ENCODE measurements at regions not wholly inside any gene's neighbourhood (a gene's known extent, or its start where the extent isn't known, plus 50 kb on each side); places are given as distances from the start of the nearest gene placed in this dataset.
"Not testable (repeated sequence)": the region's sequence is repeated elsewhere in the genome, so short reads cannot be mapped to it uniquely, and the experiment has no call there.

DNA sequence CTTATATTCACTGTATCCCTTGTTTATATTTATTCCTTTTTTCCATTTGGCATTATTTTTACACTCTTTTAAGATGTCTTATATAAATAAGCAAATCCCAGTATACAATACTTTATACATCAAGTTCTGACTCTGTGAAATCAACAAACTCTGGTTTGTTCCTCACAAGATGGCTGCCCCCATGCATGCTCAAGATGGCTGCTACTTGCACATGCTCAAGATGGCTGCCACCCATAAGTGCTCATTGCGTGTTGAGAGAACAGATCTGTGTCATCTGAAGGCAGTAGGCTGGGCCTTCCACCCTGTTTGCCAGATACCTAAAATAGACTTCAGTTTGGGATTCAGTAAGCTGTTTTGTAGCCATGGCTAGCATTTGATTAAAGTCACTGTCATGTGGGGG, 666.2 kb downstream of the TYW1 start:
- Histone ChIP-seq H3K27ac (replicated peaks) (no peak overlapping the region), H3K4me1 (no peaks in the 10 kb centered on the region), H3K4me3 (no peak overlapping the region), H3K36me3 (no peaks in the 10 kb centered on the region), H3K9me3 (replicated peaks) (peaks cover 12% of the 10 kb centered on the region), H3K27me3 (ENCODE audit: low read depth) (peaks cover 53% of the 10 kb centered on the region)
- TF ChIP-seq, protein P1, sequence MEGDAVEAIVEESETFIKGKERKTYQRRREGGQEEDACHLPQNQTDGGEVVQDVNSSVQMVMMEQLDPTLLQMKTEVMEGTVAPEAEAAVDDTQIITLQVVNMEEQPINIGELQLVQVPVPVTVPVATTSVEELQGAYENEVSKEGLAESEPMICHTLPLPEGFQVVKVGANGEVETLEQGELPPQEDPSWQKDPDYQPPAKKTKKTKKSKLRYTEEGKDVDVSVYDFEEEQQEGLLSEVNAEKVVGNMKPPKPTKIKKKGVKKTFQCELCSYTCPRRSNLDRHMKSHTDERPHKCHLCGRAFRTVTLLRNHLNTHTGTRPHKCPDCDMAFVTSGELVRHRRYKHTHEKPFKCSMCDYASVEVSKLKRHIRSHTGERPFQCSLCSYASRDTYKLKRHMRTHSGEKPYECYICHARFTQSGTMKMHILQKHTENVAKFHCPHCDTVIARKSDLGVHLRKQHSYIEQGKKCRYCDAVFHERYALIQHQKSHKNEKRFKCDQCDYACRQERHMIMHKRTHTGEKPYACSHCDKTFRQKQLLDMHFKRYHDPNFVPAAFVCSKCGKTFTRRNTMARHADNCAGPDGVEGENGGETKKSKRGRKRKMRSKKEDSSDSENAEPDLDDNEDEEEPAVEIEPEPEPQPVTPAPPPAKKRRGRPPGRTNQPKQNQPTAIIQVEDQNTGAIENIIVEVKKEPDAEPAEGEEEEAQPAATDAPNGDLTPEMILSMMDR (IDR thresholded peaks at IDR 0.05; ENCODE audit: borderline replicate concordance) = no peak
- DNase-seq = no peak
- intact Hi-C loops (cut with micrococcal nuclease) = no loop called here

DNA sequence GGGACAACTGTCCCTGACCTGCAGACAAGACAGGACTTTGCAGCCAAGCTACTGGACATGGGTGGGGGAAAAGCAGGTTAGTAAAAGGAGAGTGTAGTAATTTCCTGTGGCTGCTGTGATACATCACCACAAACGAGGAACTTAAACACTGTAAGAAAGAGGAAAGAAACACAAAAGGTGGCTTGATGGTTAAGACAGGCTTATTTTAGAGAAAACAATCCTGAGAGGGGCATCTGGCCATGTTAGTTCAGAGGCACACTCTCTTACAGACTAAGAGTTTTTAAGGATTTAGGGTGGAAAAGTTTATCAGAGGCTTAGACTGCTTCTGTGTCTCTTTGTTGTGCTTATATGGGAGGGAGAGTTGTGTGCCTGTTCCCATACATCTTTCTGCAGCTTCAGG, 667.0 kb downstream of the TYW1 start:
- peaks cover 18% of the 10 kb centered on the region for H3K9me3 ChIP-seq (replicated peaks)
- no peaks in the 10 kb centered on the region for H3K36me3 ChIP-seq
- no peak for DNase-seq
- H3K4me3 ChIP-seq = no peak overlapping the region
- intact Hi-C loops (cut with micrococcal nuclease) = no loop called here
- peaks cover 45% of the 10 kb centered on the region for H3K27me3 ChIP-seq (ENCODE audit: low read depth)
- TF ChIP-seq, protein P1 (IDR thresholded peaks at IDR 0.05; ENCODE audit: borderline replicate concordance) = no peak
- no peak overlapping the region for H3K27ac ChIP-seq (replicated peaks)
- no peaks in the 10 kb centered on the region for H3K4me1 ChIP-seq

DNA sequence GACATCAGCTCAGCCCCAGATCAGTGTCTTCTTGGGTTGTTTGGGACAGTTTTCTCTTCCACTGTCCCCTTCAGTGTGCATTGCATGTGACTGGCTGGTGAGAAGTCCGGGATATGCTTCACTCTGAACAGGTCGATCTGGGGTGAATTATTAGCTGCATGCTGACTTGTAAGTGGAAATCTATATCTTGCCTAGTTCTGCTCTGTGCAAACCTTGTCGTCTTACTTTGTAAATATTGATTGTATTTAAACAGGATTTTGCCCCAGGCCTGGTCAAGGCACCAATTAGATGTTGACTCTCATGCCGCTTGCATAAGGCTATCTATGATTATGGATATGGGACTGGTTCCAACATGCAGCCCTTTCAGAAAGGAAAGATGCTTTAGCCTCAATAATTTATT, 669.7 kb downstream of the TYW1 start:
- H3K4me3 ChIP-seq; intact Hi-C loops (cut with micrococcal nuclease); DNase-seq; H3K4me1 ChIP-seq; H3K27ac ChIP-seq (replicated peaks); H3K36me3 ChIP-seq: not testable (repeated sequence)
- H3K9me3 ChIP-seq (replicated peaks) = peaks cover 46% of the 10 kb centered on the region
- H3K27me3 ChIP-seq (ENCODE audit: low read depth) = peaks cover 34% of the 10 kb centered on the region

DNA sequence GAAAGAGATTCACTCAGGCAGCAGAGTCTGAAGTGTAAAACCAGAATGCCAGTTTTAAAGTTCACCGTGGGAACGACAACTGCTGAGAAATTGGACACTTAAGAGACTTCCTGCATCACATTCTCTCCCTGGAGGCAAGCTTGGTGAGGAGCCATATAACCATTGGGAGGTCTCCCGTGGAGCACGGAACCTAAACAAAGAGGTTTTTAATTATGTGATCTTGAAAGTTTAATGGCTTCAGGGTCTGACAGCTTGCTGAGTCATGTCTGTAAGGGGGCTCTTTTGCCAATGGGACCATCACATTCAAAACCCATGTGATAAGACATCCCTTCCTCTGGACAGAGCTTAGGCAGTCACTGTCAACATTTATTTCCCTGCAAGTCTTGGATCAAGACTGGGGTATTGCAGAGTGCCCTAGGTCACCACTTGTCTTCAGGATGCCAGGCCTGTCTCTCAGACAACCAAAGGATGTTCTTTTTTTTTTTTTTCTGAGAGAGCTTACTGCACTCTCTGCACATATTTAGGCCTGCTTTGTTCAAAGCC, 674.4 kb downstream of the TYW1 start:
- TF ChIP-seq, protein P1 (IDR thresholded peaks at IDR 0.05; ENCODE audit: borderline replicate concordance) = no peak
- no peak for DNase-seq
- H3K4me1 ChIP-seq = no peaks in the 10 kb centered on the region
- no peak overlapping the region for H3K4me3 ChIP-seq
- no peak overlapping the region for H3K27ac ChIP-seq (replicated peaks)
- H3K36me3 ChIP-seq = no peaks in the 10 kb centered on the region
- intact Hi-C loops (cut with micrococcal nuclease) = loop anchor here (10.0 kb wide), 1 partner anchor 764 kb away; no protein-coding TSS in a partner anchor
- peaks cover 47% of the 10 kb centered on the region for H3K9me3 ChIP-seq (replicated peaks)
- peaks cover 13% of the 10 kb centered on the region for H3K27me3 ChIP-seq (ENCODE audit: low read depth)

DNA sequence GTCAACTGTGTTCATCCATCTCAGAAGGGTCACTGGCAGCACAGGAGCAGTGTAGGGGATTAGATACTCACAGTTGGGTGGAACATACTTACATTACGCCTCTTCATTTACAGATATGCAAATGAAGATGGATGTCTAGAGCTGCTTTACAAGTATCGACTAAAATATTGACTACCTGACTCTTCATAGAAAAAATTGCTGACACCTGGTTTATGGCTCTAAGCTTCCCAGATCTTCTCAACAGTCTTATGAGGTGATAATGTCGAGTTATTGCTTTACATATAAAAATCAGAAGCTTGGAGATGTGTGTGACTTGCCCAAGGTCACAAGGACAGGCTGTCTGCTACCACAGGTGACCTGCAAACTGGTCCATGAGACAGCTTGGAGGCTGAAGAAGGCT, 677.2 kb downstream of the TYW1 start:
- no peak for DNase-seq
- Histone ChIP-seq H3K9me3 (replicated peaks) (peaks cover 47% of the 10 kb centered on the region), H3K27me3 (ENCODE audit: low read depth) (peaks cover 13% of the 10 kb centered on the region), H3K27ac (replicated peaks) (no peak overlapping the region), H3K4me1 (no peaks in the 10 kb centered on the region), H3K36me3 (no peaks in the 10 kb centered on the region), H3K4me3 (no peak overlapping the region)
- intact Hi-C loops (cut with micrococcal nuclease) = loop anchor here (10.0 kb wide), 1 partner anchor 761 kb away; no protein-coding TSS in a partner anchor
- TF ChIP-seq, protein P1 (IDR thresholded peaks at IDR 0.05; ENCODE audit: borderline replicate concordance) = no peak

DNA sequence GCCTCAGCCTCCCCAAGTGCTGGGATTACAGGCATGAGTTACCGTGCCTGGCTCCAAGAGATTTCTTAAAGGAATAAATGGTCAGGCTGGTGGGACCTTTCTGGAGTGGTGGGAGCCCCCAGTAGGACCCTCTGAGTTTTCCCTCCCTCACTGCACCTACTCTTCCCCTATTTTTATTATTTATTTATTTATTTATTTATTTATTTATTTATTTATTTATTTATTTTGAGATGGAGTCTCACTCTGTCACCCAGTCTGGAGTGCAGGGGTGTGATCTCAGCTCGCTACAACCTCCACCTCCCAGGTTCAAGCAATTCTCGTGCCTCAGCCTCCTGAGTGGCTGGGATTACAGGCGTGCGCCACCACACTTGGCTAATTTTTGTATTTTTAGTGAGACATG, 678.2 kb downstream of the TYW1 start:
- H3K4me3 ChIP-seq; DNase-seq; H3K4me1 ChIP-seq; H3K27ac ChIP-seq (replicated peaks); H3K36me3 ChIP-seq: not testable (repeated sequence)
- H3K9me3 ChIP-seq (replicated peaks) = peaks cover 37% of the 10 kb centered on the region
- intact Hi-C loops (cut with micrococcal nuclease) = loop anchor here (10.0 kb wide), 1 partner anchor 760 kb away; no protein-coding TSS in a partner anchor
- H3K27me3 ChIP-seq (ENCODE audit: low read depth) = peaks cover 13% of the 10 kb centered on the region
